K562 (cell line): ENCODE measurements at regions not wholly inside any gene's neighbourhood (a gene's known extent, or its start where the extent isn't known, plus 50 kb on each side); places are given as distances from the start of the nearest gene placed in this dataset.

ENCODE experiments used
- ATAC-seq: fragments of 200-7000 bp; cut with Tn5 transposase; 3 replicates; pipeline ENCODE4 v1.9.1; 2020; ENCODE audit warnings: moderate library complexity
- BruUV-seq: library from RNA; stranded (reverse); fragments of 400-500 nt; replicated peaks from 2 replicates; lab custom pipeline; 2021; lab: Mats Ljungman, UMichigan
- CTCF ChIA-PET: fragments of 300-600 bp; formaldehyde crosslinking; extraction: SDS; loops from one replicate; lab custom pipeline; 2021; ENCODE audit warnings: low intra/inter-chr PET ratio; lab: Yijun Ruan, JAX
- POLR2A ChIA-PET: fragments of 300-600, 350-650 bp; sonication (Branson Sonifier 250); formaldehyde crosslinking; extraction: SDS; loops from one replicate; lab custom pipeline; 2021; ENCODE audit warnings: antibody characterized with exemption, inconsistent platforms; lab: Yijun Ruan, JAX
- DNase-seq, 4 experiments: peaks; one replicate each; pipeline versions ENCODE4 v3.0.0 to v3.0.0-alpha.2; 2011 to 2018; ENCODE audit warnings: low spot score in 3 of 4, mixed read lengths in 3 of 4; ENCODE audit errors: extremely low read depth in 1 of 4
- FAIRE-seq: peaks from 2 replicates; lab custom pipeline; 2011; peaks lifted over from hg19 to GRCh38; lab: Jason Lieb, UNC
- H2AFZ ChIP-seq: 2 replicates; pipeline ENCODE4 v1.6.0; 2011; ENCODE audit warnings: low read depth, low read length, control low read depth, inconsistent platforms
- H3K27ac ChIP-seq: fragments of 200-600 bp; 3 replicates; pipeline ENCODE4 v1.8.0; 2011; ENCODE audit warnings: low read depth, mild to moderate bottlenecking, control low read depth, inconsistent platforms, low read length, moderate library complexity, mixed read lengths; ENCODE audit errors: extremely low read depth
- H3K27me3 ChIP-seq, 2 experiments: fragments of 300-600 bp in 1 of 2; 2 replicates in 1 of 2; 3 replicates in 1 of 2; pipeline versions ENCODE4 v1.6.0 to v1.8.0; 2011; ENCODE audit warnings: inconsistent platforms in 2 of 2, low read length in 2 of 2, mild to moderate bottlenecking in 1 of 2, mixed read lengths in 1 of 2, moderate library complexity in 1 of 2; ENCODE audit not compliant: control insufficient read depth in 2 of 2, insufficient read depth in 2 of 2
- H3K36me3 ChIP-seq: fragments of 300-600 bp; 3 replicates; pipeline ENCODE4 v1.8.0; 2011; ENCODE audit warnings: mild to moderate bottlenecking, low read length, inconsistent platforms; ENCODE audit not compliant: control insufficient read depth, insufficient read depth
- H3K4me1 ChIP-seq, 2 experiments: fragments of 200-600 bp in 1 of 2; replicated peaks in 1 of 2; 2 replicates in 1 of 2; 3 replicates in 1 of 2; pipeline versions ENCODE4 v1.5.1 to v1.8.0; 2011; ENCODE audit warnings: inconsistent platforms in 2 of 2, low read length in 2 of 2, mild to moderate bottlenecking in 1 of 2, mixed read lengths in 1 of 2, moderate library complexity in 1 of 2; ENCODE audit not compliant: control insufficient read depth in 2 of 2, insufficient read depth in 2 of 2
- H3K4me2 ChIP-seq: 2 replicates; pipeline ENCODE4 v1.6.1; 2011; ENCODE audit warnings: low read length, control low read depth, inconsistent platforms, mixed read lengths; ENCODE audit not compliant: insufficient read depth
- H3K4me3 ChIP-seq: fragments of 200-600 bp; sonication (generic), shearing (Covaris generic); 2 replicates; pipeline ENCODE4 v1.5.1; 2016; ENCODE audit warnings: control low read depth, inconsistent platforms
- H3K79me2 ChIP-seq: fragments of 200-600 bp; 3 replicates; pipeline ENCODE4 v1.8.0; 2011; ENCODE audit warnings: low read length, inconsistent platforms; ENCODE audit not compliant: control insufficient read depth, insufficient read depth
- H3K9ac ChIP-seq, 2 experiments: 2 replicates each; pipeline versions ENCODE4 v1.6.0 to v1.6.1; 2011; ENCODE audit warnings: low read depth in 2 of 2, low read length in 2 of 2, control low read depth in 1 of 2, inconsistent platforms in 1 of 2, mild to moderate bottlenecking in 1 of 2, mixed read lengths in 1 of 2; ENCODE audit not compliant: insufficient read depth in 1 of 2
- H3K9me1 ChIP-seq: one replicate; pipeline ENCODE4 v1.6.0; 2011; ENCODE audit warnings: inconsistent platforms, mild to moderate bottlenecking, low read length, moderate library complexity; ENCODE audit not compliant: control insufficient read depth, insufficient read depth
- H3K9me3 ChIP-seq: replicated peaks from 2 replicates; pipeline ENCODE4 v1.5.1; 2011; ENCODE audit warnings: low read depth, low read length, inconsistent platforms; ENCODE audit not compliant: control insufficient read depth, insufficient read depth
- H4K20me1 ChIP-seq: replicated peaks from 2 replicates; pipeline ENCODE4 v1.6.1; 2011; ENCODE audit warnings: low read length, inconsistent platforms, mixed read lengths; ENCODE audit not compliant: control insufficient read depth, insufficient read depth
- RBM17 ChIP-seq: fragments of 200-400 bp; formaldehyde crosslinking; IDR thresholded peaks from 2 replicates; pipeline ENCODE4 v1.6.1; 2017; ENCODE audit warnings: low read depth, mild to moderate bottlenecking, low read length, borderline replicate concordance
- RREB1 ChIP-seq: fragments of 250-450 bp; sonication (Bioruptor Pico); IDR thresholded peaks from 2 replicates; pipeline ENCODE4 v1.4.0; 2020
- UBTF ChIP-seq, 2 experiments: IDR thresholded peaks; 2 replicates each; pipeline ENCODE4 v1.6.1; 2012; ENCODE audit warnings: improper control_type of control experiment in 2 of 2, low read depth in 2 of 2, low read length in 2 of 2, borderline replicate concordance in 1 of 2
- WGBS: fragments of 100-300 bp; shearing (Covaris generic); methylation state at CpG from one replicate; pipeline ENCODE4 v1.1.6; 2016; ENCODE audit warnings: low coverage, mixed read lengths; ENCODE audit not compliant: insufficient coverage; ENCODE audit errors: missing lambda C conversion rate; 5-methylcytosine and 5-hydroxymethylcytosine counted together
- in situ Hi-C: fragments of 300-500 bp; cut with MboI; formaldehyde crosslinking; loops from 4 replicates; pipeline ENCODE4 v1.15.0; 2018; ENCODE audit warnings: inconsistent platforms, mixed read lengths
- intact Hi-C: fragments of 100-400 bp; cut with micrococcal nuclease; formaldehyde crosslinking; loops from 2 replicates; pipeline ENCODE4 v1.14.2; 2022

GRCh38 chr10:131513901-131514300 is 202.4 kb upstream of the TCERG1L start:
- Histone ChIP-seq H3K36me3 (no peaks in the 10 kb centered on the region), H3K27ac (no peak overlapping the region), H3K9me1 (no peaks in the 10 kb centered on the region), H2AFZ (no peak overlapping the region), H3K9me3 (no peaks in the 10 kb centered on the region), H4K20me1 (no peaks in the 10 kb centered on the region), H3K4me2 (no peak overlapping the region), H3K27me3 (peaks cover 0 to 5% of the 10 kb centered on the region in 2 experiments; a peak in 2 of 5 replicates), H3K4me3 (no peak overlapping the region), H3K4me1 (no peaks in the 10 kb centered on the region), H3K79me2 (no peaks in the 10 kb centered on the region), H3K9ac (no peak overlapping the region)
- 6% methylated on average over 5 of the region's 8 CpGs for WGBS
- FAIRE-seq: no peak
- ATAC-seq: no peak
- no TSS peak for BruUV-seq
- CTCF ChIA-PET: no interaction called here
- intact Hi-C loops: no loop called here
- POLR2A ChIA-PET: no interaction called here
- in situ Hi-C loops: no loop called here
- DNase-seq: no peak
- TF ChIP-seq RREB1 (CRISPR knock-in tag) (no peak), UBTF (IDR thresholded peaks at IDR 0.05; ENCODE audit: borderline replicate concordance in 1 of 2, low read depth in 2 of 2, low read length in 2 of 2) (no peak), RBM17 (no peak)
